T1000 (cell line): ENCODE measurements at regions not wholly inside any gene's neighbourhood (a gene's known extent, or its start where the extent isn't known, plus 50 kb on each side); places are given as distances from the start of the nearest gene placed in this dataset.
A peak's percentile ranks its signal among the peaks of the same experiment; 100 is the strongest.

Experiments
- DNase-seq: peaks from one replicate; lab custom pipeline; 2025; ENCODE audit warnings: mixed read lengths; lab: John Stamatoyannopoulos, UW

GRCh38 chr7:131898418-131898817 is 342.0 kb upstream of the PODXL start:
- no peak for DNase-seq

- DNase-seq, result no peak
Measured at GRCh38 chr7:131897790-131898165, 341.4 kb upstream of the PODXL start.

GRCh38 chr7:131897016-131897789 is 340.8 kb upstream of the PODXL start:
- no peak for DNase-seq

GRCh38 chr7:131896165-131896863 is 339.9 kb upstream of the PODXL start:
- DNase-seq, result no peak

GRCh38 chr7:131895541-131896164 is 339.2 kb upstream of the PODXL start:
- peak; percentile 20 for DNase-seq

GRCh38 chr7:131893631-131894340 is 337.4 kb upstream of the PODXL start:
- DNase-seq, result no peak

GRCh38 chr7:131890176-131890575 is 333.7 kb upstream of the PODXL start:
- DNase-seq, result no peak

GRCh38 chr7:131889572-131890150 is 333.2 kb upstream of the PODXL start:
- DNase-seq, result no peak

- no peak for DNase-seq
Measured at GRCh38 chr7:131883769-131884168, 327.3 kb upstream of the PODXL start.

- no peak for DNase-seq
Measured at GRCh38 chr7:131883196-131883595, 326.8 kb upstream of the PODXL start.

- DNase-seq, result no peak
Measured at GRCh38 chr7:131882321-131882720, 325.9 kb upstream of the PODXL start.

GRCh38 chr7:131880078-131880477 is 323.6 kb upstream of the PODXL start:
- no peak for DNase-seq

GRCh38 chr7:131879424-131879823 is 323.0 kb upstream of the PODXL start:
- DNase-seq, result no peak

GRCh38 chr7:131878777-131879176 is 322.3 kb upstream of the PODXL start:
- no peak for DNase-seq

GRCh38 chr7:131873581-131873980 is 317.2 kb upstream of the PODXL start:
- no peak for DNase-seq

GRCh38 chr7:131869986-131870385 is 313.6 kb upstream of the PODXL start:
- DNase-seq, result no peak

GRCh38 chr7:131869169-131869844 is 312.9 kb upstream of the PODXL start:
- no peak for DNase-seq

GRCh38 chr7:131867461-131867860 is 311.0 kb upstream of the PODXL start:
- no peak for DNase-seq

GRCh38 chr7:131865911-131866310 is 309.5 kb upstream of the PODXL start:
- DNase-seq, result no peak

- DNase-seq, result no peak
Measured at GRCh38 chr7:131861620-131862346, 305.4 kb upstream of the PODXL start.
